ENCODE measurements at regions not wholly inside any gene's neighbourhood (a gene's known extent, or its start where the extent isn't known, plus 50 kb on each side); places are given as distances from the start of the nearest gene placed in this dataset.

DNA sequence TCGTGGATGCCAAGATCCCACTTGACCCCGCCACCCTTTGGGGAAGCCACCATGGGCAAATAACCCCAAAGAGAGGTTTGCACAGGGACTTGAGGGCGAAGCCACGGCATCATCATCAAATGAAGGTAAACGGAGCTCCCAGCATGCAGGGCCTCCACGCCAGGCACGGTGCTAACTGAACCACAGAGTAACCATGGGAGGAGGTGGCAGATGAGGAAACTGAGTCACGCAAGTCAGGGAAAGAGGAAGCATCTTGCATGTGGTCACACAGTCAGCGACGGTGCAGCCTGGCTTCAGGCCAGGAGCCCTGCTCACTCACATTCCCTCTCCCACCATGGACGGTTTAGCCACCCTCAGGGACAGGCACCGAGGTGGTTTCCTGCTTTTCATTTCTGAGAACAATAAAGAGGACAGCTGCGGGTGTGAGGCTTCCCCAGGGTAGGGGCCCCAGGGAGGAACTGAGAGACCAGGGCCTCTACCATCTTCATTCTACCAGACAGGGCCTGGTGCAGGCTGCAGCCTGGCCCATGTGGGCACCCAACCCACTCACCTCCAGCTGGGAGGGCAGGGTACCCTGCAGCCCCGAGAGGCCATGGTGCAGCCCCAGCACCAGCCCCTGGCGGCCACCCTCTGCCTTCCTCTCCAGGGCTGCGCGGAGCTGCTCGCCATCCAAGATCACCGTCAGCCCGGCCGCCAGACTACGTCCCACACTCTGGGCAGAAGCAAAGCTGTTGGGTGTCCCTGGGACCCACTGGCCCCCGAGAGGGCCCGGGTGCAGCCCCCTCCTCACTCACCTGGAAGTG is 78.3 kb downstream of the RMI2 start:
- H3K4me1 ChIP-seq (ENCODE audit: control insufficient read depth in 2 of 2, insufficient read depth in 2 of 2, low read length in 2 of 2): no peaks in the 10 kb centered on the region
- Mint-ChIP-seq H3K4me3 (no peak overlapping the region), H3K4me1 (peaks cover 0 to 7% (median 0%) of the 10 kb centered on the region in 7 donors), H3K27ac (no peak overlapping the region), H3K36me3 (peaks cover 0 to 4% (median 0%) of the 10 kb centered on the region in 5 donors), H3K27me3 (peaks cover 0 to 2% (median 0%) of the 10 kb centered on the region in 5 donors), H3K9me3 (peaks cover 0 to 1% (median 0%) of the 10 kb centered on the region in 11 donors)
- POLR2A ChIA-PET: no interaction called here
- DNase-seq (no peak), ATAC-seq (peak; percentile 32)
- no peaks in the 10 kb centered on the region for H3K36me3 ChIP-seq (ENCODE audit: control insufficient read depth in 2 of 3, insufficient read depth in 3 of 3, low read length in 3 of 3)
- H3K27me3 ChIP-seq (ENCODE audit: control insufficient read depth in 2 of 2, insufficient read depth in 2 of 2, low read length in 2 of 2): no peaks in the 10 kb centered on the region
- no peak overlapping the region for H3K27ac ChIP-seq (ENCODE audit: low read depth, low read length)
- H3K9me3 ChIP-seq (ENCODE audit: control insufficient read depth in 2 of 3, low read length in 3 of 3): no peaks in the 10 kb centered on the region
- CTCF ChIA-PET: interaction anchor here (0.6 to 1.0 kb wide), 2 partner anchors 17 to 18 kb away, joined by 3 read pairs; no protein-coding TSS in a partner anchor
- intact Hi-C loops (cut with micrococcal nuclease): no loop called here
- no peak overlapping the region for H3K4me3 ChIP-seq (ENCODE audit: low read length)

DNA sequence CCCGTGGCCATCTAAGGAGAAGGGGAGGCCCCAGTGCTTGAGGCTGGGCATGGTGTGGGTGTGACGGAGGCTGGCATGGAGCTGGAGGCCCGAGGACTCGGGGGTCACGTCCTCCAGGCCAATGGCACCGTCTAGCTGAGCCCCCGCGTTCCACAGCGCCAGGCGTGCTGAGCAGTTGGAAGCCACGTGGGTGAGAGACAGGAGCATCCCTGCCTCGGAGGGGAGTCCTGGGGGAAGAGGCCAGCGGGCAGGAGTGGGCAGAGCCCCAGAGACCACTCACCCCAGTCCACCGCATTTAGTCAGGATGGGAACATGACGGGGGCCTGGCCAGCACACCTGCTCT is 78.8 kb downstream of the RMI2 start:
- H3K27ac Mint-ChIP-seq: no peak overlapping the region
- ChIA-PET CTCF (no interaction called here), POLR2A (no interaction called here)
- H3K4me1 Mint-ChIP-seq: peaks cover 0 to 7% (median 0%) of the 10 kb centered on the region in 7 donors
- no peaks in the 10 kb centered on the region for H3K36me3 ChIP-seq (ENCODE audit: control insufficient read depth in 2 of 3, insufficient read depth in 3 of 3, low read length in 3 of 3)
- H3K27ac ChIP-seq (ENCODE audit: low read depth, low read length): no peak overlapping the region
- H3K27me3 Mint-ChIP-seq: peaks cover 0 to 2% (median 0%) of the 10 kb centered on the region in 5 donors
- H3K4me1 ChIP-seq (ENCODE audit: control insufficient read depth in 2 of 2, insufficient read depth in 2 of 2, low read length in 2 of 2): no peaks in the 10 kb centered on the region
- no peak overlapping the region for H3K4me3 Mint-ChIP-seq
- peaks cover 0 to 1% (median 0%) of the 10 kb centered on the region in 11 donors for H3K9me3 Mint-ChIP-seq
- peaks cover 0 to 4% (median 0%) of the 10 kb centered on the region in 5 donors for H3K36me3 Mint-ChIP-seq
- intact Hi-C loops (cut with micrococcal nuclease): no loop called here
- H3K9me3 ChIP-seq (ENCODE audit: control insufficient read depth in 2 of 3, low read length in 3 of 3): no peaks in the 10 kb centered on the region
- DNase-seq (no peak), ATAC-seq (no peak)
- no peaks in the 10 kb centered on the region for H3K27me3 ChIP-seq (ENCODE audit: control insufficient read depth in 2 of 2, insufficient read depth in 2 of 2, low read length in 2 of 2)
- no peak overlapping the region for H3K4me3 ChIP-seq (ENCODE audit: low read length)

DNA sequence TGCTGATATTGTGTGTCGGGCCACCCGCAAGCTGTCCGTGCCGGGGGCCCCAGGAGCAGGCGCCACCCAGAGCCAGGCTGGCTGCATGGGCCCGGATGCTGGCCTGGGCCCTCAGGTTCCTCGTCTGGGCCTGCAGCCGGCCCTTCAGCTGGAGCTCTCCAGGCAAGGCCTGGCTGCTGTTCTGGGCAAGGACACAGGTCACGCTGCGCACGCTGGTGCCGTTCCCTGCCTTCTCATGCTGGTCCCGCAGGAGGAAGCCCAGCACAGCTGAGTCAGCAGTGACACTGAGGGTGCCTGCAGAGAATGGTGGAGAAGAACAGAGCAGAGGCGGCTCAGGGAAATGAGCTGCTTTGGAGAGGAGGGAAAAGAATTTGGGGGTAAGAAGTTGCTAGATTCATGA is 79.9 kb downstream of the RMI2 start:
- ATAC-seq (no peak), DNase-seq (no peak)
- no peak overlapping the region for H3K4me3 Mint-ChIP-seq
- Histone ChIP-seq H3K36me3 (ENCODE audit: control insufficient read depth in 2 of 3, insufficient read depth in 3 of 3, low read length in 3 of 3) (no peaks in the 10 kb centered on the region), H3K9me3 (ENCODE audit: control insufficient read depth in 2 of 3, low read length in 3 of 3) (no peaks in the 10 kb centered on the region), H3K4me1 (ENCODE audit: control insufficient read depth in 2 of 2, insufficient read depth in 2 of 2, low read length in 2 of 2) (no peaks in the 10 kb centered on the region), H3K4me3 (ENCODE audit: low read length) (no peak overlapping the region), H3K27me3 (ENCODE audit: control insufficient read depth in 2 of 2, insufficient read depth in 2 of 2, low read length in 2 of 2) (no peaks in the 10 kb centered on the region), H3K27ac (ENCODE audit: low read depth, low read length) (no peak overlapping the region)
- ChIA-PET POLR2A (no interaction called here), CTCF (interaction anchor here (0.6 kb wide), 1 partner anchor 355 kb away, joined by 3 read pairs; no protein-coding TSS in a partner anchor)
- H3K27me3 Mint-ChIP-seq: peaks cover 0 to 2% (median 0%) of the 10 kb centered on the region in 5 donors
- intact Hi-C loops (cut with micrococcal nuclease): no loop called here
- no peak overlapping the region for H3K27ac Mint-ChIP-seq
- H3K36me3 Mint-ChIP-seq: peaks cover 0 to 7% (median 0%) of the 10 kb centered on the region in 5 donors
- peaks cover 0 to 7% (median 0%) of the 10 kb centered on the region in 7 donors for H3K4me1 Mint-ChIP-seq
- H3K9me3 Mint-ChIP-seq: peaks cover 0 to 1% (median 0%) of the 10 kb centered on the region in 11 donors

DNA sequence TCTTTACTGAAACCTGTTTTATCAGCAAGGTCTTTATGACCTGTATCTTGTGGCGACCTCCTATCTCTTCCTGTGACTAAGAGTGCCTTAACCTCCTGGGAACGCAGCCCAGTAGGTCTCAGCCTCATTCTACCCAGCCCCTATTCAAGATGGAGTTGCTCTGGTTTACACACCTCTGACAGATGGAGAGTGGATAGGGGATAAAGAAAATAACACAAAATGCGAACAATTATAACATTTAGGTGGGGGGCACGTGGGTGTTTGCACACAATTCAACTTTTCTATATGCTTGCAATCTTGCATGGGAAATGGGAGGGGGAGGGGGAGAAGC is 83.3 kb downstream of the RMI2 start:
- H3K36me3 Mint-ChIP-seq: peaks cover 0 to 10% (median 0%) of the 10 kb centered on the region in 5 donors
- H3K9me3 Mint-ChIP-seq: peaks cover 0 to 7% (median 0%) of the 10 kb centered on the region in 11 donors
- H3K4me1 ChIP-seq (ENCODE audit: control insufficient read depth in 2 of 2, insufficient read depth in 2 of 2, low read length in 2 of 2): no peaks in the 10 kb centered on the region
- H3K27ac Mint-ChIP-seq: no peak overlapping the region
- H3K27ac ChIP-seq (ENCODE audit: low read depth, low read length): no peak overlapping the region
- DNase-seq (no peak), ATAC-seq (no peak)
- H3K36me3 ChIP-seq (ENCODE audit: control insufficient read depth in 2 of 3, insufficient read depth in 3 of 3, low read length in 3 of 3): no peaks in the 10 kb centered on the region
- peaks cover 0 to 2% (median 0%) of the 10 kb centered on the region in 5 donors for H3K27me3 Mint-ChIP-seq
- peaks cover 0 to 5% (median 0%) of the 10 kb centered on the region in 3 experiments for H3K9me3 ChIP-seq (ENCODE audit: control insufficient read depth in 2 of 3, low read length in 3 of 3)
- peaks cover 0 to 2% (median 0%) of the 10 kb centered on the region in 7 donors for H3K4me1 Mint-ChIP-seq
- no peaks in the 10 kb centered on the region for H3K27me3 ChIP-seq (ENCODE audit: control insufficient read depth in 2 of 2, insufficient read depth in 2 of 2, low read length in 2 of 2)
- intact Hi-C loops (cut with micrococcal nuclease): no loop called here
- H3K4me3 ChIP-seq (ENCODE audit: low read length): no peak overlapping the region
- H3K4me3 Mint-ChIP-seq: no peak overlapping the region
- ChIA-PET CTCF (no interaction called here), POLR2A (no interaction called here)

DNA sequence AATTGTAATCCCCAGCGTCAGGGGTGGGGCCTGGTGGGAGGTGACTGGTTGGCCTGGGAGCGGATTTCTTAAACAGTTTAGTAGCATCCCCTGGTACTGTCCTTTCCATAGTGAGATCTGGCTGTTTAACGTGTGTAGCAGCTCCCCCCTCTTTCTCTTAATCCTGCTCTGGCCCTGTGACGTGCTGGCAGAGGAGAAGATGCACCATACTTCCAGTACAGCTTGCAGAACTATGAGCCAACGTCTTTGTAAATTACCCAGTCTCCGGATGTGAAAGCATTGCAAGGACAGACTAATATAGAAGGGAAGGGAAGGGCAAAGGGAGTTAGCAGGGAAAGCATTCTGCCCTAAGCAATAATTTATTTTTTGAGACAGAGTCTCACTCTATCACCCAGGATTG is 83.9 kb downstream of the RMI2 start:
- peaks cover 0 to 2% (median 0%) of the 10 kb centered on the region in 7 donors for H3K4me1 Mint-ChIP-seq
- Histone ChIP-seq H3K27ac (ENCODE audit: low read depth, low read length) (no peak overlapping the region), H3K27me3 (ENCODE audit: control insufficient read depth in 2 of 2, insufficient read depth in 2 of 2, low read length in 2 of 2) (no peaks in the 10 kb centered on the region), H3K36me3 (ENCODE audit: control insufficient read depth in 2 of 3, insufficient read depth in 3 of 3, low read length in 3 of 3) (no peaks in the 10 kb centered on the region), H3K9me3 (ENCODE audit: control insufficient read depth in 2 of 3, low read length in 3 of 3) (peaks cover 0 to 5% (median 0%) of the 10 kb centered on the region in 3 experiments), H3K4me1 (ENCODE audit: control insufficient read depth in 2 of 2, insufficient read depth in 2 of 2, low read length in 2 of 2) (no peaks in the 10 kb centered on the region), H3K4me3 (ENCODE audit: low read length) (no peak overlapping the region)
- DNase-seq (no peak), ATAC-seq (no peak)
- CTCF ChIA-PET: no interaction called here
- POLR2A ChIA-PET: no interaction called here
- H3K36me3 Mint-ChIP-seq: peaks cover 0 to 10% (median 0%) of the 10 kb centered on the region in 5 donors
- H3K27me3 Mint-ChIP-seq: peaks cover 0 to 2% (median 0%) of the 10 kb centered on the region in 5 donors
- no peak overlapping the region for H3K27ac Mint-ChIP-seq
- peaks cover 0 to 7% (median 0%) of the 10 kb centered on the region in 11 donors for H3K9me3 Mint-ChIP-seq
- intact Hi-C loops (cut with micrococcal nuclease): no loop called here
- no peak overlapping the region for H3K4me3 Mint-ChIP-seq

DNA sequence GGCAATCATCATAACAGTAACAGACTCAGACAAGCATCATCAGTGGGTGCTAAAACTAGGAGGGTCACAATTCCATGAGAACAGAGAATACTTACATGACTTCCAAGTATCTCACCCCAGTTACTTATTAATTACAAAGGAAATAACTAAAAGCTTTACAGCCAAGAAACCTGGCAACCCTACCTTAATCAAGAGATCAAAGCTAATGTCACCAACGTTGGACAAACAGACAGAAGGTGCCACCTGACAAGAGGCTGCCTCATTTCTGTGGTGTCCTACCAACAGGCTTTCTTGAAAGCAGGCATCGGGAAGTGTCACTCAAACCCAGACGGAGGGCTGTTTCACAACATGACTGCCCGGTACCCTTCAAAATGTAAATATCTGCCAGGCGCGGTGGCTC is 84.6 kb downstream of the RMI2 start:
- H3K27ac Mint-ChIP-seq: no peak overlapping the region
- H3K4me3 Mint-ChIP-seq: no peak overlapping the region

More for the DNA sequence above, 84.6 kb downstream of the RMI2 start:
- no peak overlapping the region for H3K4me3 ChIP-seq (ENCODE audit: low read length)
- H3K9me3 Mint-ChIP-seq: peaks cover 0 to 7% (median 0%) of the 10 kb centered on the region in 11 donors
- no peak overlapping the region for H3K27ac ChIP-seq (ENCODE audit: low read depth, low read length)
- DNase-seq: no peak
- peaks cover 0 to 5% (median 0%) of the 10 kb centered on the region in 3 experiments for H3K9me3 ChIP-seq (ENCODE audit: control insufficient read depth in 2 of 3, low read length in 3 of 3)
- POLR2A ChIA-PET: no interaction called here
- H3K4me1 Mint-ChIP-seq: peaks cover 0 to 2% (median 0%) of the 10 kb centered on the region in 7 donors
- H3K36me3 Mint-ChIP-seq: peaks cover 0 to 10% (median 0%) of the 10 kb centered on the region in 5 donors
- CTCF ChIA-PET: no interaction called here
- ATAC-seq: no peak
- intact Hi-C loops (cut with micrococcal nuclease): no loop called here
- H3K36me3 ChIP-seq (ENCODE audit: control insufficient read depth in 2 of 3, insufficient read depth in 3 of 3, low read length in 3 of 3): no peaks in the 10 kb centered on the region
- H3K4me1 ChIP-seq (ENCODE audit: control insufficient read depth in 2 of 2, insufficient read depth in 2 of 2, low read length in 2 of 2): no peaks in the 10 kb centered on the region
- H3K27me3 Mint-ChIP-seq: peaks cover 0 to 2% (median 0%) of the 10 kb centered on the region in 5 donors
- H3K27me3 ChIP-seq (ENCODE audit: control insufficient read depth in 2 of 2, insufficient read depth in 2 of 2, low read length in 2 of 2): no peaks in the 10 kb centered on the region
